ENCODE measurements at regions not wholly inside any gene's neighbourhood (a gene's known extent, or its start where the extent isn't known, plus 50 kb on each side); places are given as distances from the start of the nearest gene placed in this dataset.
A peak's percentile ranks its signal among the peaks of the same experiment; 100 is the strongest.
"Not testable (repeated sequence)": the region's sequence is repeated elsewhere in the genome, so short reads cannot be mapped to it uniquely, and the experiment has no call there.

DNA sequence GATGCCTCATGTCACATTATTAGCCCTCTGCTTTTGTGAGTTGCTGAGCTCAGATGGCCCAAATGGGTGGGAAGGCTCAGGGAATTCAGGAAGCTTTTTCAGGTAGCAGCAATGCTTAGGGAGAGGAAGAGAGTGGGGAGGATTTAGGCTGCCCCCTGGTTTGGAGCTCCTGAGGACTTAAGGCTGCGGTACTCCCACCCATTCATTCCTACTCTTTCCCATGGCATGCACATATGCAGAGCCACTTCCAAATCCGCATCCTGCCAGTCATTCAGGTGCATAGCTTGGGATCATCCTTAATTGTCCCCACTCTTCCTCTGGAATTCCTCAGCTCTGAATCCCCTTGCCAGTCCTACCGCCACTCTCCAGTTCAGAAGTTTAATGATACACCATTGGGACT is 343.1 kb upstream of the FRG2C start:
- no peak for DNase-seq (ENCODE audit: low read depth)

DNA sequence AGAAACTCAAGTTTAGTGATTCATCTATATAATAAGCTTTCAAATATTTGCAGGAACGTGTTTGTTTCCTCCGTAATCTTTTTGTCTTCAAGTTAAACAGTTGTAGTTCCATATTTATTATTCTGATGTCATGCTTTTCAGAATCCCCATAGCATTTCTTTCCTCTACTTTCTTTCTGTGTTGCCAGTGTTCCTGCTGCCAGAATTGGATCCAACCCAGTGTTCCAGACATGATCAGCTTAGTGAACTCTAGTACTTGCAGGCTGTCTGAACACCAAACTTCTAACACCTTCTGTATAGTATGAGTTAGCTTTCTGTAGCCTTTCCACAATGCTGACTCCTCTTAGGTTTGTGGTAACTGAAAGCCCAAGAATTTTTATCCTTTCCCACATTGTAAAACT is 340.2 kb upstream of the FRG2C start:
- not testable (repeated sequence) for DNase-seq (ENCODE audit: low read depth)

DNA sequence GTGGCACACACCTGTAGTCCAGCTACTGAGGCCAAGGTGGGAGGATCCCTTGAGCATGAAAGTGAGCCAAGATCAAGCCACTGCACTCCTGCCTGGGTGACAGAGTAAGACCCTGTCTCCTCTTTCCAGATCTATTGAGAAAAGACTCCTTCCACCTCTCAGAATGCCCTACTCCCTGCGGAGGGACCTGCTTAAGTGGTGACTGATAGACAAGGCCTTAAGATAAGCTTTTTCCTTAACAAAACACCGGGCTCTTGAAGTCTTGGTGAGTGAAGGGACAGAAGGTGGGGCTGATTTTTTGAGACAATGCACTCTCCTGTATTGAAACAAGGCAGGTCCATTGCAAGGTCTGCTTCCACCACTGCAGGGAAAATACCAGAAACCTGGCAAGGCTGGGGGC is 338.4 kb upstream of the FRG2C start:
- no peak for DNase-seq (ENCODE audit: low read depth)

DNA sequence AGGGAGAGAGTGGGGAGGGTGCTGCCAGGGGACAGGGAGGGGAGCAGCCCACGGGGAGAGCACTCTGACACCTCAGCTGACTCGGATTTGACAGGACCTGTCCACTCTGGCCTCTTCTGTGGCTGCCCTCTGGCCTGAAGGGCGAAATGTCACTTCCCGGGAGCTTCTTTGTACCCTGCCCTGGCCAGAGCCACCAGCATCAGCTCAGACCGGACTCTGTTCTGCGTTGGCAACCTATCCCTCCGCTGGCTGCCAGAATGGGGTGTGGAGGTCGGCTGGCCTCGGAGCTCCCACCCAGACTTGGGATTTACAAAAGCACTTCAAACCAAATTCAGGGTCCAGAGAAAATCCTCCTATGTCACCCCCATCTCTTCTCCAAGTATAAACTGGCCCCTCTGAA is 336.7 kb upstream of the FRG2C start:
- DNase-seq (ENCODE audit: low read depth), result no peak

DNA sequence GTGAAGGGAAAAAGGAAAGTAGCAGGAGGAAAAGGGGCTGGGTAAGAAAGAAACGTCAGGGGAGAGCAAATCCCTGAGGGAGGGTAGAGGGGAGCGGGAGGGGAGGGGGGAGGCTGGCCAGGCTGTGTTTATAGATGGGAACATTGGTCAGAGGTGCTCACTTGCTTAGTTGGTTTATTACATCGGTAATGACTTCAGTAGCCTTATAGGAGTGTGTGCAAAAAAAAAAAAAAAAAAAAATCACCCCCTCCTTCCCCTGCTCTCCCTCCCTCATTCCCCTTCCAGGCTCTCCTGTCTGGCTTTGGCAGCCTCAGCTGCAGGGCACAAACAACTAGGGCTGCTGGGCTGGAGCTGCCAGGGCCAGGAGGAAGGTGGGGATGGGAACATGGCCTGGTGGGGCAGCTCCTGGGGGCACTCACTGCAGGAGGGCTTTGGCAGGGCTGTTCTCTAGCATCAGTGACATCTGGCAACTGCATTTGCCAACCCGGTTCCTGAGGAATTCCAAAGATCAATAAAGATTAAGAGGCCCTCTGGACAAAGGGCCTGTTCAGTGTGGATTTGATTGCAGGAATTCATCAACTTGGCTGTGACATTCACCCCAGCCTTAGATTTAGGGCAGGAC is 334.5 kb upstream of the FRG2C start:
- no peak for DNase-seq (ENCODE audit: low read depth)

DNA sequence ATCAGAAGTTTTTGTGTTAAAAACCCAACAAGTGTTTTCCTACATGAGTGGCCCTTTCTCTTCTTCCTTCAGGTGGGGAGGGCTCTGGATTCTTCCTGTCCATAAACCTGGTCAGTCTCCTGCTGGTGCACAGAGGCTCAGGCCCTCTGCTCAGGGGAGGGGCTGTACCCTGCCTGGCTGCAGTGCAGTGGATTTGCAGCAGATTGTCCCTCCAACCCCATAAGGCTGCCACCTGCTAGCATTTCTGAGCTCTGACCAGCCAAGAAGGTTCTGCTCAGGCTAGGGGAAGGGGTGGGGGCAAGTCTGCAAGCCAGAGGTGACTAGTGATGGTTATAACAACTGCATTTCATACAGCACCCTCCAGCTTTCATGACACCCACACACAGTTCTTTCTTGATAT is 333.7 kb upstream of the FRG2C start:
- not testable (repeated sequence) for DNase-seq (ENCODE audit: low read depth)

DNA sequence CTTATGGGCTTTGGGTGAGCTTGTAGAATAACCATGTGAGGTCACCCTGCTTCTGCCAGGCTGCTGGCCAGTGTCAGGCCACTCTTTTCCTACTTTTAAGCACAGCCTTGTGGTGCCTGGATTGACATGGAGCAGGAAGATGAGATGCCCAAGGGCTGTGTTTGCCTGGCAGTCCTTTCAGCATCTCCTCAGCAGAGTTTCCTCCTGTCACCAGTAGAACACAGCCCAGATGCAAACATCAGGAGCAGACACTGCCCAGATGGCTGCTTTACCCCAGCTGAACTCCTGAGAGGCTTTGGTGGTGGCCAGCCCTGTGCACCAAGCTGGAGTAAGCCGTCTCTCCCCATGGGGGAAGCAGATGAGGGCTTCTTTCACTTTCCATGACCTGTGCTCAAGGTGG is 332.0 kb upstream of the FRG2C start:
- DNase-seq (ENCODE audit: low read depth), result not testable (repeated sequence)

DNA sequence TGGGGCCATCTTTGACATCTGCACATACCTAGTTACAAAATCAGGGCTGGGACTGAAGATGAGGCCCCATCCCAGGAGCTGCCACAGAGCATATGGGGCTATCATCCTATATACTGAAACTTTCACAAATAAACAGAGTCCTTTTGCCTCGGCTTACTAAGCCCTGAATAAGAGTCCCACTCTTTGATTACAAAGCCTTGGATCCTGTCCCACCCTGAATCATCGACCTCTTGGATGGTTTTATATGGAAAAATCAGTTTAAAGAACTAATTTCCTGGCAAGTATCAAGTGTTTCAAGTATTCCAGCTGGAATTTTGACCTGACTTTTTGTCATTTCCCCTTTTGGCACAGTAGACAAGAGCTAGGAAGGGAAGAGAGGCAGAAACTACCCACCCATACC is 331.3 kb upstream of the FRG2C start:
- DNase-seq (ENCODE audit: low read depth), result no peak

DNA sequence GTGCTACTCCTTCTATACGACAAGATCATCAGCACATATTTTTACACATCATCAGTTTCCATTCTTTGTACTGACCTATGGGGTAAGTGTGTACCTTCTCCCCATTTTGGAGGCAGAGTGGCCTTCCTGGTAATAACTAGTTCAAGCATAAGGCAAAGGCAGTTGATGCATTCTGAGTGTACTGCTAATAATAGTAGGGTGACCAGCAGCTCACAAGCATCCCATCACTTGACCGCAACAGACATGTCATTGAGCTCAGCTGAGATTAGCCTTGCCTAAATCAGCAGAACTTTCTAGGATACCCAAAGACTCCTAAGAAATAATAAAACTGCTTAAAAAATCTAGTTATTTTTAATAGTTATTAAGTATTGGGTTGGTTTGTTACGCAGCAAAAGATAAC is 329.8 kb upstream of the FRG2C start:
- DNase-seq (ENCODE audit: low read depth), result no peak

DNA sequence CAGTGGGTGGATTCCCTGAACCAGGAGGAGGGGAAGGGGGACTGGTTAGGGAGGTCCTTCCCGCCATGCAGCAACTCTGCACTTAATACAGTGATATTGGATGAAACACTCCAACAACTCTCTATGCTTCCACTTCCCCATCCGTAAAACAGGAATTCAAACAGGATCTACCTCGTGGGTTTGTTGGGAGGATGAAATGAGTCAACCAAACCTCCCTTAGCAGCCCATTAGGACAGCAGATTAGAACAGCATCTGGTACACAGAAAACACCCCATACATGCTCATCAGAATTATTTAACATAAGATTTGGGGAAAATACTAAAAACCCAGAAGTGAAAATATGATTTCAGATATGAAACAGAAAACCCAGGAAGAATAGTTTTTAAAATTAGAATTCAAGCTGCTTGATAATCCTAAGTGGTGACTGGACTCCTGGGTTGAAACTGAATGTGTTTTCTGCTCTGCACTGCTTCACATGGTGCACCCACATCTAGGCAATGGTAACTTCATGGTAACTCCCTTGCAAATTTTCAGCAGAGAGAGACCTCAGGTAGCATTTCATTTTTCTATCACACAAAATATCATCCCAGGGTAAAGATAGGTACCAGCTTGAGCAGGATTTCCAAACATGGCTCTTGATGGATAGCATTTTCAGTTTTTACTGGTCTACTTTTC is 326.8 kb upstream of the FRG2C start:
- DNase-seq (ENCODE audit: low read depth), result no peak

DNA sequence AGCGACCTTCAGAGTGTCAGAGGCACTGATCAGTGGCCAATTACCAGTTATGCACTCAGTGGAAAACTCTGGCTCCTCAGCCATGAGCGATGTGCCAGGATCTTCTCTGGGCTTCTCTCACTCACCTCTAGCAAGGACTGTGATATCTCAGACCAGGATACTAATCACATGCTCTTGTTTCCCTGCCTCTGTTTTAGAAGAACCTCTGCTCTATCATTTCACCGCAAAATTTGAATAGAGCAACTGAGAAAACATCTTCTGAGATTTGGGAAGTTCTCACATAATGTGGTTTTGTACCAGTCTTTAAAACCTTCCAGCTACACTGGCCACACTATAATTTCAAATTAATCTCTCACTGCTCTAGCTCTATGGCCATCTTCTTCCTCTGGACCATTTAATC is 325.8 kb upstream of the FRG2C start:
- DNase-seq (ENCODE audit: low read depth), result no peak

DNA sequence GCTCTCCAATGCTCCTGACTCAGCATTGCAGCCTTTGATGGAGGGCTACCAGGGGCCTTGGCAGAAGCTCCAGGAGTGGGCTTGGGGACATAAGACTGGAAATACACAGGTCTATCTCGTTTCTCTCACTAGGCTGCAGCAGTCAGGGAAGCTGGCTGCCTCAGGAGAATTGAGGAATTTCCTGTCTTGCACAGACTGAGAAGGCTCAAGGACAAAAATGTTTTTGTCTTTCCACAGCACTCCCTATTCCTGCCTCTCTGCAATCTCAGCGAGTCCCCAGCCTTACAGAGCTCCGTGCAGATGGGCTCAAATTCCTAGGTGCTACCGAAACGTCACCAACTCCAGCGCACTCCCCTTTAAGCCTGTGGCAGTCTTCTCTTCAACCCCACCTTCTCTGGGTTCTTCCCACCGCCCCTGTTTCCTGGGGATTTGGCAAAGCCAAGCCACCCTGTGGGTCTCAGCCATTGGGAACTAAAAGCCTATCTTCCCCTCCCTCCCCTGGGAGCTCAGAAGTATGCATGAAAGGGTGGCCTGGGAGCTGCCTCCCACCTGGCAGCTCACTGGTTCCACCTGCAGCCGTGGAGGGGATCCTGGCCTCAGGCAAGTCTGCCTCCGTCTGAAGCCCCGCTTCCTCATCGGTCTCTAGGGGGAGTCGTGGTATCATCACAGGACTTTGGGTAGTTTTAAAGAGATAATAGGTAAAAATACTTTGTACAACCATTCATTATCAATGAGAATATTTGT is 322.6 kb upstream of the FRG2C start:
- DNase-seq (ENCODE audit: low read depth), result no peak

DNA sequence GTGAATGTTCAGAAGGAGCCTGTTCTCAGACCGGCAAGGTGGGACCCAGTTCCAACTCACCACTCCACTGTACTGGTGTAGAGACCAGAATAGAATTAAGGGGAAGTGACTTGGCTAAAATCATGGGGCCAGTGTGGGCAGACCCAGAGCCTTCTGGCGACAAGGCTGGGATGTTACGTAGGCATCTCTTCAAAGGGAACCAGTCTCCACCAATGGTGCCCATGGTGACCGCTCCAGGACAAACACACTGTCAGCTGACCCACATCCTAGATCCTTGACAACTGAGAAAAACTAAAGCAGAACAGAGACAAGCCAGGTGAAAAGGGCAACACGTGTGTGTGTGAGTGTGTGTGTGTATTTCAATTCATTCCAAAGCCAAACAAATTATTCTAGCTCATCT is 321.7 kb upstream of the FRG2C start:
- no peak for DNase-seq (ENCODE audit: low read depth)

DNA sequence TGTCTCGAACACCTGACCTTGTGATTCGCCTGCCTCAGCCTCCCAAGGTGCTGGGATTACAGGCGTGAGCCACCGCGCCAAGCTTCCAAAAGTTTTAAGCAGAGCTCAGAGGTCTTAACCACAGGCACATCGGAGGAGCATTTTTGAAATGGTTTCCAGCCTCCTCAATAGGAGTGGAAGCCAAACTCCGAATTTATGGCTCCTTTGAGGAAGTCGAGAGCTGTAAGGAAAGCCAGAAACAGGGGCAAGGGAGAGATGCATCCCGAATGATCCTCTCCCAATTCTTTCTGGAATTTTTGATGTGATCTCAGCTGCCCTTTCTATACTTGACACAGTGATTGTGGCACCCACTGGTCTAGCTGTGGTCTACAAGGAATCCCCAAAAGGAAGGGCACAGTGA is 313.6 kb upstream of the FRG2C start:
- not testable (repeated sequence) for DNase-seq (ENCODE audit: low read depth)

DNA sequence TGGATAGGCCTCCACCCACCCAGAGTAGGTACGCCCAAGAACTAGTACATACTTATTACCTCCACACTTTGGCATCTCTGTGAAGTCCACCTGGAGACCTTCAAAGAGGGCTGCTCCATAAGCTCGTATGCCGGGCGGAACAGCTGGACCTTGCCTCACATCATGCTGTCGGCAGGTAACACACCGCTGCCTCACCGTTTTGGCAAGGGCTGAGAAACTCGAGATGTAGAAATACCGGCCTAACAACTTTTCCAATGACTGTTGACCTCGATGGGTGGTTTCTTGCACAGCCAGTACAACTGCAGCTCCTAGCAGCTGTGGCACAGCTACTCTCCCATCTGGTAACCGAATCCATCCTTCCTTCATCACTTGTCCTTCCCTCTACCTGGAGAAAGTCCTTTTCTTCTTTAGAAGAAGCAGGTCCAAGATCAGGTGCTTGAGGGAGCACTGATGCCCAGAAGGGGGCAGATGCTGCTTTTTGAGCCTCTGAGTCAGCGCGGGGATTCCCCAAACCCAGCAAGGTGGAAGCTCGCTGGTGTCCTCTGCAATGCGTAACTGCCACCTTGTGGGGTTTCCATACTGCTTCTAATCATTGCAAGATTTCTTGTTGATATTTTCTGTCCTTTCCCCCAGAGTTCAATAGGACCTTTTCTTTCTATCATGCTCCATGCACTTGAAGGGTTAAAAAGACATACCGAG is 301.9 kb upstream of the FRG2C start:
- peak; percentile 36 for DNase-seq (ENCODE audit: low read depth)

DNA sequence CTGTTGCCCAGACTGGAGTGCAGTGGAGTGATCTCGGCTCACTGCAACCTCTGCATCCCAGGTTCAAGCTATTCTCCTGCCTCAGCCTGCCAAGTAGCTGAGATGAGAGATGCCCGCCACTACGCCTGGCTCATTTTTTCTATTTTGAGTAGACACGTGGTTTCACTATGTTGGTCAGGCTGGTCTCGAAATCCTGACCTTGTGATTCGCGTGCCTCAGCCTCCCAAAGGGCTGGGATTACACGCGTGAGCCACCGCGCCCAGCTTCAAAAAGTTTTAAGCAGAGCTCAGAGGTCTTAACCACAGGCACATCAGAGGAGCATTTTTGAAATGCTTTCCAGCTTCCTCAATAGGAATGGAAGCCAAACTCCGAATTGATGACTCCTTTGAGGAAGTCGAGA is 291.2 kb upstream of the FRG2C start:
- DNase-seq (ENCODE audit: low read depth), result not testable (repeated sequence)

DNA sequence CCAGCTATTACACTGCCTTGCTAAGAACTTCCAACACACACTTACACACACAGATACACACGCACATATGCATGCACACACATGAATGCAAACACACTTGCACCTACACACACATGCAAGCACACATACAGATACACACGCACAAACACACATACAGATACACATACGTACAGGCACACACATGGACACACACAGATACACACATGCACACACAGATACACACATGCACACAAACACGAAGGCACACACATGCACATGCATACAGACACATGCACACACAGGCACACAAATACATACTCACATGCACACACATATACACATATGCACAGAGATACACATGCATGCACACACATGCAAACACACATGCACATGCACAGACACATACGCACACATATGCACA is 284.3 kb upstream of the FRG2C start:
- not testable (repeated sequence) for DNase-seq (ENCODE audit: low read depth)

DNA sequence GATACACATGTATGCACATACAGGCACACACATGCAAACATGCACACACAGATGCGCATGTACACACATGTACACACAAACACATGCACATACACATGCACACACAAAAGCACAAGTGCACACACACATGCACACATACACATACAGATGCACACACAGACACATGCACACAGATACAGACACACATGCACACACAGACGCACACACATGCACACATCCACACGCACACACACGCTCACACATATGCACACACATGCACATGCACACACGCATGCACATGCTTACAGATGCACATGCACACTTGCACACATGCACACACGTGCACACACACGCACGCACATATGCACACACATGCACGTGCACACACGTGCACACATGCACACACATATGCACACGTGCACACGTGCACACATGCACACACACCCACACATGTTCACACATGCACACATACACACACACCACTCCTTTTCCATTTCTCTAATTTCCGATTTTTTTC is 283.8 kb upstream of the FRG2C start:
- DNase-seq (ENCODE audit: low read depth), result no peak

DNA sequence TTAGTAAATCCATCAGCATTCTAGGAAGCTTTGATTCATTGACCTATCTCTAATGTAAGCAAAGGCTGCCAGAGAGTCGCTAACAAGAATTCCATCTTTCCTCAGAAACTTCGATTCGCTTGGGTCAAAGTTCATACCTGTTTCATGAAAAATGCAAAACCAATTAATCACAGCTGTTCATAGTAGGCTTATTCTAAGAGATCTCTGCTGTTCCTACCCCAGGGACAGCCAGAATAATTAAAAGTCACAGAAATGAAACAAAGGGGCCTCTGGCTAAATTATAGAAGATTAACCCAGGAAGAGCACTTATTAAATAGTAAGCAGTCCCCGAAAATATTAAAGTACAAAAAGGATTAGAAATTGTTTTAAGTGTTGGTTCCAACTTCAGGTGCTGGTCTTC is 280.1 kb upstream of the FRG2C start:
- not testable (repeated sequence) for DNase-seq (ENCODE audit: low read depth)

DNA sequence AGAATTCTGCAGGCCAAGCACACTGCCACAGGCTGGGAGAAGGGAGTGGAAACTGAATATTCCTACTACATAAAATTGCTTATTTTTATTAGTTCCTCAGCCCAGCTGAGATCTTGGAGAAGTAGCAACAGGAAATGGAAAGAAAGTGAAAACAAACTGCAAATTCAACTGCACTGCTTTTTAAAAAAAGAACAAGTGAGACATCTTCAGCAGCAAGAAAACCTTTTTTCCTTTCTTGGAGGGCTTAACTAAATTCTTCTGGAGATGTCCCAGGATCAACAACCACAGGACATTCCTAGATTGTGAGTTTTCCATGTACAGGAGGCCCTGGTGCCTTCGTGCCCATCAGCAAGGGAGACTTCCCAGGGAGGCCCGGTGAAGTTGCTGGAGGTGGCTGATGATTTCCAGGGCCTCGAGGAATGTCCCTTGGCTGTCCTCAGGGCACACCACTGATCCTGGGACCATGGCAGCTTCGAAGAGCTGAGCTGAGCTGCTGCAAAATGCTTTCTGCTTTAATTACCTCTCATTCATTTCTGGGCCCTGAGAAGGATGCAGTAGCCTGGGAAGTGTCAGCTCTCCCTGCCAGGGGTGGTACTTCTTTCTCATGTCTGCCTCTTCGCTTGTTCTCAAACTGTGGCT is 275.5 kb upstream of the FRG2C start:
- DNase-seq (ENCODE audit: low read depth), result not testable (repeated sequence)

DNA sequence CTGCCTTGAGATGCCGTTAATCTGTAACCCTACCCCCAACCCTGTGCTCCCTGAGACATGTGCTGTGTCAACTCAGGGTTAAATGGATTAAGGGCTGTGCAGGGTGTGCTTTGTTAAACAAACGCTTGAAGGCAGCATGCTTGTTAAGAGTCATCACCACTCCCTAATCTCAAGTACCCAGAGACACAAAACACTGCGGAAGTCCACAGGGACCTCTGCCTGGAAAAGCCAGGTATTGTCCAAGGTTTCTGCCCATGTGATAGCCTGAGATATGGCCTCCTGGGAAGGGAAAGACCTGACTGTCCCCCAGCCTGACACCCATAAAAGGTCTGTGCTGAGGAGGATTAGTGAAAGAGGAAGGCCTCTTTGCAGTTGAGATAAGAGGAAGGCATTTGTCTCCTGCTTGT is 270.8 kb upstream of the FRG2C start:
- not testable (repeated sequence) for DNase-seq (ENCODE audit: low read depth)

DNA sequence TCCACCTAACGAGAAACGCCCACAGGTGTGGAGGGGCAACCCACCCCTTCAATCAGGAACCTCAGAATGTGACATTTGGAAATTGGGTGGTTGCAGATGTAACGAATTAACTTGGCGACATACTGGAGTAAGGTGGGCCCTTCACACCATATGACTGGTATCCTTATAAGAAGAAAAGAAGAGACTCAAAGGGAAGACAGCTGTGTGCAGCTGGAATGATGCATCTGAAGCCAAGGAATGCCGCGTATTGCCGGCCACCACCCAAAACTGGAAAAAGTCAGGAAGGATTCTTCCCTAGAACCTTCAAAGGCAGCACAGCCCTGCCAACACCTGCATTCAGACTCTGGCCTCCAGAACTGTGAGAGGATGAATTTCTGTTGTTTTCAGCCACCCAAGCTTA is 270.0 kb upstream of the FRG2C start:
- not testable (repeated sequence) for DNase-seq (ENCODE audit: low read depth)
